NB4 (cell line): ENCODE measurements at regions not wholly inside any gene's neighbourhood (a gene's known extent, or its start where the extent isn't known, plus 50 kb on each side); places are given as distances from the start of the nearest gene placed in this dataset.

Experiments
- CTCF ChIP-seq: IDR thresholded peaks from one replicate; pipeline ENCODE4 v1.5.1; 2012; ENCODE audit warnings: low read depth, low read length
- POLR2A ChIP-seq: IDR thresholded peaks from 2 replicates; pipeline ENCODE4 v1.6.1; 2011; ENCODE audit warnings: mild to moderate bottlenecking; ENCODE audit not compliant: insufficient read length; ENCODE audit errors: extremely low read depth
- TF ChIP-seq, protein P1 (sequence below): IDR thresholded peaks from 2 replicates; pipeline ENCODE4 v1.6.1; 2011; ENCODE audit warnings: low read depth, low read length

DNA sequence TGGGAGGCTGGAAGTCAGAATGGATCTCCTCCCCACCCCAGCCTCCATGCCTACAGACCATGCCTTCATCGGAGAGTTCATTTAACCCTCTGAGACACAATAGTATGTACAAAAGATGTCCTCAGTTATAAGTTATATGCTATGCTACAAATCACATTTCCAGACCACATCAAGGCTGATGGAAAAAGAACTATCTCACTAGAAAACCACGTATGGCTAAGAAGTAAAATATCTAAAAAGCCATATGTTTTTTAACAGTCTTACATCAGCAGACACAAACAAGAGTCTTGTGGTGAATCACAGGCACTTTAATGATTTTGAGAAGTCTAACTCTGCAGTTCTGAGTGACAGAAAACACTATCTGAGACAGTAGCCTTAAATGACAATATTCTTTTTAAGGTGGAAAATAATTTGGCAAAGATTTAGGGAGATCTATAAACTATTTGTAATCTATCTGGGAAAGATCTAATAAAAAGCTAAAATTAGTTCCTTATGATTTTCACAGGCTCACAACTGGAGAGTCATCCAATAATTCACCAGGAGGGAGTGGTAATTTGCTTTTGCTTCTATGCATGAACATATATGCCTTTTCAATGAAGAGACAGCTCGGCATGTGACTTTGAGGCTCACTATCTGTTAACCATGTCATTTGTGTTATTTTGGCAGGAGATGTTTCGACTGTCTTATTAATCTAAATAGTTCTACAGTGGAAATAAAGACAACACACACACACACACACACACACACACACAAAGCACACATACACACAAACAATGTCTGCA is 197.5 kb downstream of the IRS1 start:
- no peak for TF ChIP-seq POLR2A
- no peak for TF ChIP-seq CTCF
- TF ChIP-seq, protein P1, sequence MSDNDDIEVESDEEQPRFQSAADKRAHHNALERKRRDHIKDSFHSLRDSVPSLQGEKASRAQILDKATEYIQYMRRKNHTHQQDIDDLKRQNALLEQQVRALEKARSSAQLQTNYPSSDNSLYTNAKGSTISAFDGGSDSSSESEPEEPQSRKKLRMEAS: no peak
